GM12891 (cell line): ENCODE measurements at regions not wholly inside any gene's neighbourhood (a gene's known extent, or its start where the extent isn't known, plus 50 kb on each side); places are given as distances from the start of the nearest gene placed in this dataset.

Source experiments
- DNase-seq: peaks from one replicate; pipeline ENCODE4 v3.0.0; 2011; ENCODE audit warnings: low spot score; ENCODE audit not compliant: insufficient read length
- FAIRE-seq: peaks from 2 replicates; lab custom pipeline; 2011; peaks lifted over from hg19 to GRCh38; lab: Jason Lieb, UNC
- PAX5 ChIP-seq: IDR thresholded peaks from 2 replicates; pipeline ENCODE4 v1.6.1; 2011; ENCODE audit warnings: low read length, moderate library complexity, mild to moderate bottlenecking; ENCODE audit not compliant: insufficient read depth, severe bottlenecking
- POLR2A ChIP-seq: IDR thresholded peaks from 2 replicates; pipeline ENCODE4 v1.6.1; 2011; ENCODE audit warnings: low read depth, low read length, control low read depth
- POLR2AphosphoS5 ChIP-seq: IDR thresholded peaks from 2 replicates; pipeline ENCODE4 v1.6.1; 2011; ENCODE audit warnings: low read depth, low read length, control low read depth
- POU2F2 ChIP-seq: IDR thresholded peaks from 2 replicates; pipeline ENCODE4 v1.6.1; 2011; ENCODE audit warnings: low read depth, mild to moderate bottlenecking, control low read depth, low read length, moderate library complexity
- SPI1 ChIP-seq: IDR thresholded peaks from 2 replicates; pipeline ENCODE4 v1.6.1; 2011; ENCODE audit warnings: low read depth, low read length, control low read depth
- TAF1 ChIP-seq: IDR thresholded peaks from 2 replicates; pipeline ENCODE4 v1.6.1; 2011; ENCODE audit warnings: low read depth, low read length, control low read depth

GRCh38 chr4:174084981-174085380, 198.5 kb downstream of the FBXO8 start:
- TF ChIP-seq PAX5 = no peak
- TF ChIP-seq POU2F2 = no peak
- no peak for TF ChIP-seq POLR2A
- no peak for TF ChIP-seq TAF1
- no peak for TF ChIP-seq POLR2AphosphoS5
- no peak for TF ChIP-seq SPI1
- no peak for DNase-seq
- no peak for FAIRE-seq

- FAIRE-seq (no peak), DNase-seq (no peak)
- TF ChIP-seq POLR2A (no peak), POU2F2 (no peak), PAX5 (no peak), SPI1 (no peak), POLR2AphosphoS5 (no peak), TAF1 (no peak)
These were observed 198.9 kb downstream of the FBXO8 start for GRCh38 chr4:174084542-174084941.

GRCh38 chr4:174080361-174080760, 203.1 kb downstream of the FBXO8 start:
- FAIRE-seq = no peak
- no peak for DNase-seq
- TF ChIP-seq POU2F2 = no peak
- TF ChIP-seq SPI1 = no peak
- TF ChIP-seq POLR2AphosphoS5 = no peak
- no peak for TF ChIP-seq POLR2A
- no peak for TF ChIP-seq PAX5
- no peak for TF ChIP-seq TAF1

GRCh38 chr4:174071595-174071994, 211.9 kb downstream of the FBXO8 start:
- FAIRE-seq (no peak), DNase-seq (no peak)
- TF ChIP-seq POLR2AphosphoS5 (no peak), SPI1 (no peak), PAX5 (no peak), TAF1 (no peak)

DNA sequence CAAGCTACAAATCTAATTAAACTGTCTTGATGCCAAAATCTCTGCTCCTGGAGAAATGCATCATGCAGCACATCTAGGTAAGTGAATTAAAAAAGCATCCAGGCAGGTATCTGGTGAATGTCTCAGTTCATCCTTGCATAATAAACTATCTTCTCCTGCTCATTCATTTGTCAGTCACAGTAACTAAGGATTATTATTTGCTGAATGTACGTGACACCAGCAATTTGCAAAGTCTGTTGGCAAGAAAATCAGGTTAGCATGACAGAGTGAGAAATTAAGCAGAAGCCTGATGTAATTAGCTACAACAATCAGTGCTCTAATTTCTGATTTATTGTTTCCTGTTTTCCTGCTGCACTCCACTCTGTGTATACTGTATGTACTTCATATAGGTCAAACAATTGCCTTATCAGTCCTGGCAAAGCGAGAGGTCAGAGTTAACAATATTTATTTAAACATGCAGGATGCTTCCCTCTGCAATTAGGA, 213.6 kb downstream of the FBXO8 start:
- no peak for TF ChIP-seq TAF1
- TF ChIP-seq POLR2A = no peak
- no peak for TF ChIP-seq POU2F2
- no peak for TF ChIP-seq SPI1
- no peak for TF ChIP-seq PAX5
- no peak for TF ChIP-seq POLR2AphosphoS5
- DNase-seq (no peak), FAIRE-seq (no peak)

- no peak for FAIRE-seq
- no peak for DNase-seq
- TF ChIP-seq POU2F2 (no peak), PAX5 (no peak), POLR2AphosphoS5 (no peak), SPI1 (no peak), TAF1 (no peak), POLR2A (no peak)
These were observed 216.8 kb downstream of the FBXO8 start for GRCh38 chr4:174066611-174067205.

DNA sequence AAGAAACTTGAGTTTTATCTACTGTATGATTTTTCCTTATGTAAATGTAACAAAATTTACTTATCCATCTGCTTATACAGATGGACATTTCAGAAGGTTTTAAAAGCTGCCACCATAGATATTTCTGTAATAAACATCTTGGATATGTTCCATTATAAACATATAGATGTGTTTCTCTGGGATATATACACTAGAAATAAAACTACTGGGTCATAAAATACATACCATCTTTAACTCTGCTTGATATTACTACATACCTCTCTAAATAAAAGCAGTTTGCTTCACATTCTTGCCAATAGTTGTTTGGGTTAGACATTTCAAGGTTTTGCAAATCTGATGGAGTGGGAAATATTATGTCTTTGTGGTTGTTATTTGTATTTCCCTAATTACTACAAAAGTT, 220.6 kb downstream of the FBXO8 start:
- TF ChIP-seq PAX5 (no peak), POU2F2 (no peak), SPI1 (no peak), POLR2A (no peak), POLR2AphosphoS5 (no peak), TAF1 (no peak)
- FAIRE-seq (no peak), DNase-seq (no peak)

- FAIRE-seq = no peak
- DNase-seq = no peak
- TF ChIP-seq TAF1 (no peak), SPI1 (no peak), POU2F2 (no peak), PAX5 (no peak), POLR2AphosphoS5 (no peak), POLR2A (no peak)
These were observed 222.4 kb downstream of the FBXO8 start for GRCh38 chr4:174061026-174061425.

DNA sequence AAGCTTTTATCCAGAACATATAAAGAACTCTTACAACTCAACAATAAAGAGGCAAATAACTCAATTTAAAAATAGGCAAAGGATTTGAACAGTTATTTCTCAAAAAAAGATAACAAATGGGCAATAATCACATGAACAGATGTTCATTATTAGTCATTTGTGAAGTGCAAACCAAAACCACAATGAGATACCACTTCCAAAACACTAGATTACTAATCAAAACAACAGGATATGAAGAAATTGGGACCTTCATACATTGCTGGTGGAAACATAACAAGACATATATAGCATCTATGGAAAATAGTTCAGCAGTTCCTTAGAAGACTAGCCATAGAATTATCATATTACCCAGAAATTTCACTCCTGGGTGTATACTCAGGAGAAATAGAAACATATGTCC, 224.6 kb downstream of the FBXO8 start:
- no peak for TF ChIP-seq SPI1
- TF ChIP-seq POLR2AphosphoS5 = no peak
- no peak for TF ChIP-seq POLR2A
- TF ChIP-seq POU2F2 = no peak
- TF ChIP-seq PAX5 = no peak
- TF ChIP-seq TAF1 = no peak
- DNase-seq (no peak), FAIRE-seq (no peak)

- TF ChIP-seq PAX5 = no peak
- TF ChIP-seq POLR2AphosphoS5 = no peak
- no peak for TF ChIP-seq TAF1
- no peak for TF ChIP-seq SPI1
- TF ChIP-seq POLR2A = no peak
- no peak for TF ChIP-seq POU2F2
- DNase-seq = no peak
- FAIRE-seq = no peak
These were observed 226.5 kb downstream of the FBXO8 start for GRCh38 chr4:174056959-174057358.
